T-helper 2 cell treated with Interferon-gamma antibody and Interleukin-4, amounts not matched to agents 5 μg/mL and 100 μg/mL, for 36 hours (primary cell): ENCODE measurements at regions not wholly inside any gene's neighbourhood (a gene's known extent, or its start where the extent isn't known, plus 50 kb on each side); places are given as distances from the start of the nearest gene placed in this dataset.

Experiments
- DNase-seq: peaks from one replicate; pipeline ENCODE4 v3.0.0; 2021; ENCODE audit warnings: low spot score
- H3K27ac Mint-ChIP-seq: one replicate; pipeline ENCODE4 v1.8.0; 2021; ENCODE audit warnings: mild to moderate bottlenecking, mixed read lengths
- H3K27me3 Mint-ChIP-seq: one replicate; pipeline ENCODE4 v1.8.0; 2021; ENCODE audit warnings: low read depth, mixed read lengths
- H3K36me3 Mint-ChIP-seq: one replicate; pipeline ENCODE4 v1.8.0; 2021; ENCODE audit warnings: low read depth, mixed read lengths
- H3K4me1 Mint-ChIP-seq: one replicate; pipeline ENCODE4 v1.8.0; 2021; ENCODE audit warnings: low read depth, mixed read lengths
- H3K4me3 Mint-ChIP-seq: one replicate; pipeline ENCODE4 v1.8.0; 2022; ENCODE audit warnings: mild to moderate bottlenecking, moderate library complexity, mixed read lengths
- H3K9me3 Mint-ChIP-seq: one replicate; pipeline ENCODE4 v1.8.0; 2021; ENCODE audit warnings: mixed read lengths

GRCh38 chr3:150357923-150358607 lies 50.0 kb upstream of the TSC22D2 start:
- Mint-ChIP-seq H3K27ac (no peak overlapping the region), H3K4me3 (no peak overlapping the region), H3K9me3 (no peaks in the 10 kb centered on the region), H3K27me3 (peaks cover 2% of the 10 kb centered on the region), H3K36me3 (no peaks in the 10 kb centered on the region), H3K4me1 (no peaks in the 10 kb centered on the region)
- DNase-seq, result no peak

DNA sequence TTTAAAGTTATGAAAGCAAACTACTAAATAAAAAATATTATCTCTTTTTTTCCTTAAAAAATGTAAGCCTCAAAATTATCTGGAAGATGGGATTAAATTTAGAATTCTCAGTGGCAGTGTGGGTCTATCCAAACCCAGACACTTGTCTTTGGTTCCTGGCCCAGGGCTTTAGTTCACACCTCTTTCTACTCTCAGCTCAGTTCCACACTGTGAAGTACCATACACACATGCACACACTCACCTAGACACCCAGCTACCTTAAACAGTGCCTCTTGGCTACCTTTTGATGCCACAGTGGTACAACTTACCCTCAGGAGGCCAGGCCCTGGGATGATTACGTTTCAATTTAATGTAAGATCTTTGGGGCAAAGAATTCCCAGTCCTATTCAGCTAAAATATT lies 51.0 kb upstream of the TSC22D2 start:
- H3K27me3 Mint-ChIP-seq, result peaks cover 2% of the 10 kb centered on the region
- H3K36me3 Mint-ChIP-seq, result no peaks in the 10 kb centered on the region
- H3K9me3 Mint-ChIP-seq, result no peaks in the 10 kb centered on the region
- H3K4me1 Mint-ChIP-seq, result no peaks in the 10 kb centered on the region
- DNase-seq, result no peak
- H3K4me3 Mint-ChIP-seq, result no peak overlapping the region
- no peak overlapping the region for H3K27ac Mint-ChIP-seq

- no peak for DNase-seq
- Mint-ChIP-seq H3K4me3 (no peak overlapping the region), H3K27me3 (peaks cover 2% of the 10 kb centered on the region), H3K9me3 (no peaks in the 10 kb centered on the region), H3K36me3 (no peaks in the 10 kb centered on the region), H3K4me1 (peaks cover 2% of the 10 kb centered on the region), H3K27ac (no peak overlapping the region)
Observed at GRCh38 chr3:150355574-150355973, 52.5 kb upstream of the TSC22D2 start.

DNA sequence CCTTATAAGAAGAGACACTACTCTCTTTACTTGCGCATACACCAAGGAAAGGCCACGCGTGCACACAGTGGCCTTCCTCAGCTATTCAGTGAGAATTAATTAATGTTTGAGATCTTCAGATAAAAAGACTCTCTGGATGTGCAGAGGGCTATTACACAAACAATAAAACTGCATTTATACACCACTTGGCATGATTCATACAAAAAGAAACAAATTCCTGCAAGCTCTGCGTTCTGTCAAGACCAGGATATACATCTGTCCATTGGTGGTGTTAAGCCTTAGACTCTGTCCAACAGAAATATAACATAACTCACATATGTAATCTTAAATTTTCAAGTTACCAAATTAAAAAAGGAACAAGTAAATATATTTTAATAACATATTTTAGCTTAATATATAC lies 55.2 kb upstream of the TSC22D2 start:
- no peak for DNase-seq
- no peaks in the 10 kb centered on the region for H3K9me3 Mint-ChIP-seq
- H3K27me3 Mint-ChIP-seq, result no peaks in the 10 kb centered on the region
- no peaks in the 10 kb centered on the region for H3K36me3 Mint-ChIP-seq
- no peak overlapping the region for H3K4me3 Mint-ChIP-seq
- no peak overlapping the region for H3K27ac Mint-ChIP-seq
- H3K4me1 Mint-ChIP-seq, result peaks cover 2% of the 10 kb centered on the region

- Mint-ChIP-seq H3K27ac (no peak overlapping the region), H3K27me3 (peaks cover 2% of the 10 kb centered on the region), H3K4me3 (no peak overlapping the region), H3K36me3 (no peaks in the 10 kb centered on the region), H3K4me1 (peaks cover 2% of the 10 kb centered on the region), H3K9me3 (no peaks in the 10 kb centered on the region)
- DNase-seq, result no peak
Observed at GRCh38 chr3:150351398-150351797, 56.7 kb upstream of the TSC22D2 start.

DNA sequence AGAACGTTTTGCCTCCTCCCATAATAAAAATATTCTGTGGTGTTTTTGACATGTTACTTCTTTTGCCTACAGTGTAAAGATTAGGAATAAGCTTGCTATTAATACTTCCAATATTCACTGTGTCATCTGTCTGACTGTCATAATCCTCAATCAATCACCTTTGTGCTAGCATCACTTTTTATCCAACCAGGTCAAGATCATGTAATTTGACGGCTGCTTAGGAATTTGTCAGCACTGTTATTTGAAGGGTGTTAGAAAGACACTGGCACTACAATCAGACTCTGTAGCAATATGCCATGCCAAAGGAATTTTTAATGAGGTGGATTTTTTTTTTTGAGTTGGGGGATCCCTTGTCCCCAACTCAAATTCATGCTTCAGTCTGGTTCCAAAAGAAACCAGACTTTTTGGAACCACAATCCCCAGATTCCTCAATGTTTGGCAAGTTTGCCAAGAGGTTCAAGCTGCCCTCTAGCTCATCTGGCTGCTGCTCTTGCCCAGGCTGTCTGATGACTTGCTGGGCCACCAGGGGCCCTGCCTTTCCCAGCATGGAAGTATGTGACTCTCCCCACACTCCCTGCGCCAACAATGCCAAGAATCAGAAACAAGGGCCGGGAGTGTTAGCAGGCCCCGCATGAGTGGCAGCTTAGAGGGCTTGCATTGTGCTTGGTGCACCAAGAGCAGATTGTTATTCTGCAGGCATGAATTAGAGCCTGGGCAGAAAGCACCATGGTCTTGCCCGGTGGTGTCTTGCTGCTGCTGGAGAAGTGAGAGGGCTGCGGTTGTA lies 58.6 kb upstream of the TSC22D2 start:
- H3K36me3 Mint-ChIP-seq, result no peaks in the 10 kb centered on the region
- H3K9me3 Mint-ChIP-seq, result no peaks in the 10 kb centered on the region
- no peak for DNase-seq
- peaks cover 6% of the 10 kb centered on the region for H3K27me3 Mint-ChIP-seq
- H3K4me1 Mint-ChIP-seq, result peaks cover 2% of the 10 kb centered on the region
- H3K4me3 Mint-ChIP-seq, result no peak overlapping the region
- no peak overlapping the region for H3K27ac Mint-ChIP-seq

- no peak for DNase-seq
- H3K27ac Mint-ChIP-seq, result no peak overlapping the region
- H3K9me3 Mint-ChIP-seq, result no peaks in the 10 kb centered on the region
- H3K36me3 Mint-ChIP-seq, result no peaks in the 10 kb centered on the region
- H3K27me3 Mint-ChIP-seq, result peaks cover 6% of the 10 kb centered on the region
- H3K4me3 Mint-ChIP-seq, result no peak overlapping the region
- H3K4me1 Mint-ChIP-seq, result peaks cover 2% of the 10 kb centered on the region
Observed at GRCh38 chr3:150348500-150348899, 59.6 kb upstream of the TSC22D2 start.

GRCh38 chr3:150346981-150347863 lies 60.9 kb upstream of the TSC22D2 start:
- H3K27ac Mint-ChIP-seq, result no peak overlapping the region
- peaks cover 2% of the 10 kb centered on the region for H3K4me1 Mint-ChIP-seq
- no peaks in the 10 kb centered on the region for H3K36me3 Mint-ChIP-seq
- H3K27me3 Mint-ChIP-seq, result peaks cover 6% of the 10 kb centered on the region
- DNase-seq, result no peak
- no peaks in the 10 kb centered on the region for H3K9me3 Mint-ChIP-seq
- H3K4me3 Mint-ChIP-seq, result no peak overlapping the region

- no peak for DNase-seq
- H3K4me1 Mint-ChIP-seq, result no peaks in the 10 kb centered on the region
- no peaks in the 10 kb centered on the region for H3K36me3 Mint-ChIP-seq
- no peak overlapping the region for H3K27ac Mint-ChIP-seq
- peaks cover 6% of the 10 kb centered on the region for H3K27me3 Mint-ChIP-seq
- no peaks in the 10 kb centered on the region for H3K9me3 Mint-ChIP-seq
- no peak overlapping the region for H3K4me3 Mint-ChIP-seq
Observed at GRCh38 chr3:150346266-150346665, 61.8 kb upstream of the TSC22D2 start.

GRCh38 chr3:150345021-150345538 lies 63.0 kb upstream of the TSC22D2 start:
- DNase-seq, result no peak
- no peak overlapping the region for H3K4me3 Mint-ChIP-seq
- H3K27me3 Mint-ChIP-seq, result peaks cover 6% of the 10 kb centered on the region
- no peaks in the 10 kb centered on the region for H3K36me3 Mint-ChIP-seq
- H3K9me3 Mint-ChIP-seq, result no peaks in the 10 kb centered on the region
- H3K4me1 Mint-ChIP-seq, result no peaks in the 10 kb centered on the region
- no peak overlapping the region for H3K27ac Mint-ChIP-seq

DNA sequence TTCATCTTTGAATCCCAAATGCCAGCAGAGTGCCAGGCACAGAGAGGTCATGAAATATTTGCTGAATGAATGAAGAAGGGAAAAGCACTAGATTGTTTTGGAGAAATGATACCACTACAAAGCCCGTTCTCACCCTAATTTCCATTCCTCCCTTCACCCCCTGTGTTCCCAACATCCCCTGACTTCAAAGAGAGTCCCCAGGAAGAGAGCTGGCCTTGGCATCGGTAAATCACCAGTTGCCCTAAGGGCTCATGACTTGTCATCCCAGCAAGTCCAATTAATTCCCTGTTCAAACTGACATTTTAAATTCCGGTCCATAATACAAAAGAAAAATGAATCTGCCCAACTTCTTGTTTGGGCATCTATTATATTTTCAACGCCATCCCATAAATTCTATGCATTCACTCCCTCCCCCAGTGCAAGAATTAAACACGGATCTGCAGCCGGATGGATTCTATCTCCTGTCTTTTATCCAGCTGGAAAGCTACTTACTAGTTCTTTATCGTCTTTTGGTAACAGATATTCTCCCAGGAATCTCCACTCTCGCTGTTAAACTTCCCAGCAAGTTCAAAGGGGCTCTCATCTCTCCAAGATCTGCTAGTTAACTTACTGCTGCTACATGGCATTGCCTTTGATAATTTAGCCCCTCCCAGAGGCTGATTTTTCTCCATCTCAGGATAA lies 63.9 kb upstream of the TSC22D2 start:
- peaks cover 8% of the 10 kb centered on the region for H3K27me3 Mint-ChIP-seq
- H3K4me1 Mint-ChIP-seq, result no peaks in the 10 kb centered on the region
- H3K36me3 Mint-ChIP-seq, result no peaks in the 10 kb centered on the region
- DNase-seq, result no peak
- no peak overlapping the region for H3K27ac Mint-ChIP-seq
- H3K4me3 Mint-ChIP-seq, result no peak overlapping the region
- H3K9me3 Mint-ChIP-seq, result no peaks in the 10 kb centered on the region

- Mint-ChIP-seq H3K4me1 (no peaks in the 10 kb centered on the region), H3K27ac (no peak overlapping the region), H3K9me3 (no peaks in the 10 kb centered on the region), H3K36me3 (no peaks in the 10 kb centered on the region), H3K4me3 (no peak overlapping the region), H3K27me3 (peaks cover 19% of the 10 kb centered on the region)
- DNase-seq, result no peak
Observed at GRCh38 chr3:150342896-150343467, 65.1 kb upstream of the TSC22D2 start.

- H3K4me1 Mint-ChIP-seq, result no peaks in the 10 kb centered on the region
- no peak for DNase-seq
- no peak overlapping the region for H3K27ac Mint-ChIP-seq
Observed at GRCh38 chr3:150341891-150342290, 66.2 kb upstream of the TSC22D2 start.

More at GRCh38 chr3:150341891-150342290, 66.2 kb upstream of the TSC22D2 start:
- no peaks in the 10 kb centered on the region for H3K36me3 Mint-ChIP-seq
- H3K4me3 Mint-ChIP-seq, result no peak overlapping the region
- peaks cover 22% of the 10 kb centered on the region for H3K27me3 Mint-ChIP-seq
- H3K9me3 Mint-ChIP-seq, result no peaks in the 10 kb centered on the region
